Neural cell (in vitro differentiated cells): ENCODE measurements at regions not wholly inside any gene's neighbourhood (a gene's known extent, or its start where the extent isn't known, plus 50 kb on each side); places are given as distances from the start of the nearest gene placed in this dataset.

Source experiments
- CTCF ChIP-seq: fragments of 450-650 bp; IDR thresholded peaks from 2 replicates; pipeline ENCODE4 v1.5.1; 2014; ENCODE audit warnings: antibody characterized with exemption, mild to moderate bottlenecking, moderate library complexity; ENCODE audit not compliant: poor library complexity, severe bottlenecking
- EZH2 ChIP-seq: fragments of 200-600, 300-800 bp; shearing (Covaris generic), sonication (generic); IDR thresholded peaks from 2 replicates; pipeline ENCODE4 v1.6.1; 2014; ENCODE audit warnings: antibody characterized with exemption, low read length, borderline replicate concordance, mild to moderate bottlenecking; ENCODE audit not compliant: insufficient read depth, poor library complexity, severe bottlenecking

- no peak for TF ChIP-seq EZH2
- TF ChIP-seq CTCF = no peak
Observed at GRCh38 chr18:40882468-40882867, 1072.6 kb upstream of the PIK3C3 start.
